ENCODE measurements at regions not wholly inside any gene's neighbourhood (a gene's known extent, or its start where the extent isn't known, plus 50 kb on each side); places are given as distances from the start of the nearest gene placed in this dataset.

DNA sequence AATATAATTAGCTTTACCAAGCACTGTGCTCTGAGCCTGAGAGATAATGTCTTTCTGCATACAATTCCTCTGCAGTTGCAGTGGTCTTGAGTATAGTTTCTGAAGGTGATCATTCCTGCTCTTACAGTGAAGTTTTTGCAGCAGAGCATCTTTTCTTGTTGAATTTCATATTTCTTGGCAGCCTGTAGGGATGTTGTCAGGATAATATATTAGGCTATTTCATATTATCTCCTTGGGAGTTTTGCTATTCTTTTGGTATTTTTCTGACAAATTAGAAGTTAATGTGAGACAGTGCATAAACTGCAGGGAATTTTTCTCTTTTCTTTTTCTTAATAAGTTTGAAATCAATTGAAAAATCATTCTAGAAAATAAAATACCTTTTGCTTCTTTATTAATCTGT lies 1502.6 kb upstream of the FLRT2 start:
- no peak for TF ChIP-seq POLR2AphosphoS5 (IDR thresholded peaks at IDR 0.05)
- TF ChIP-seq EP300 (IDR thresholded peaks at IDR 0.05; ENCODE audit: low read depth), result no peak
- no peak for TF ChIP-seq POLR2A (IDR thresholded peaks at IDR 0.05)
- TF ChIP-seq, protein P1, sequence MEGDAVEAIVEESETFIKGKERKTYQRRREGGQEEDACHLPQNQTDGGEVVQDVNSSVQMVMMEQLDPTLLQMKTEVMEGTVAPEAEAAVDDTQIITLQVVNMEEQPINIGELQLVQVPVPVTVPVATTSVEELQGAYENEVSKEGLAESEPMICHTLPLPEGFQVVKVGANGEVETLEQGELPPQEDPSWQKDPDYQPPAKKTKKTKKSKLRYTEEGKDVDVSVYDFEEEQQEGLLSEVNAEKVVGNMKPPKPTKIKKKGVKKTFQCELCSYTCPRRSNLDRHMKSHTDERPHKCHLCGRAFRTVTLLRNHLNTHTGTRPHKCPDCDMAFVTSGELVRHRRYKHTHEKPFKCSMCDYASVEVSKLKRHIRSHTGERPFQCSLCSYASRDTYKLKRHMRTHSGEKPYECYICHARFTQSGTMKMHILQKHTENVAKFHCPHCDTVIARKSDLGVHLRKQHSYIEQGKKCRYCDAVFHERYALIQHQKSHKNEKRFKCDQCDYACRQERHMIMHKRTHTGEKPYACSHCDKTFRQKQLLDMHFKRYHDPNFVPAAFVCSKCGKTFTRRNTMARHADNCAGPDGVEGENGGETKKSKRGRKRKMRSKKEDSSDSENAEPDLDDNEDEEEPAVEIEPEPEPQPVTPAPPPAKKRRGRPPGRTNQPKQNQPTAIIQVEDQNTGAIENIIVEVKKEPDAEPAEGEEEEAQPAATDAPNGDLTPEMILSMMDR (IDR thresholded peaks at IDR 0.05), result no peak
- no peak for DNase-seq
- H3K9me3 ChIP-seq, result no peaks in the 10 kb centered on the region
- H3K27ac ChIP-seq, result no peak overlapping the region
- H3K4me1 ChIP-seq, result no peaks in the 10 kb centered on the region
- no peak overlapping the region for H3K4me3 ChIP-seq
- H3K36me3 ChIP-seq, result no peaks in the 10 kb centered on the region
- intact Hi-C loops (cut with DNase I; ENCODE audit: low total_unique reads), result no loop called here
- in situ Hi-C loops (cut with MboI; ENCODE audit: low pct_ligation_motif_present in 1 of 4, low pct_unique_long_range_greater_than_20kb in 1 of 4, low sequenced_read_pairs in 3 of 4), result no loop called here
- no peaks in the 10 kb centered on the region for H3K27me3 ChIP-seq

DNA sequence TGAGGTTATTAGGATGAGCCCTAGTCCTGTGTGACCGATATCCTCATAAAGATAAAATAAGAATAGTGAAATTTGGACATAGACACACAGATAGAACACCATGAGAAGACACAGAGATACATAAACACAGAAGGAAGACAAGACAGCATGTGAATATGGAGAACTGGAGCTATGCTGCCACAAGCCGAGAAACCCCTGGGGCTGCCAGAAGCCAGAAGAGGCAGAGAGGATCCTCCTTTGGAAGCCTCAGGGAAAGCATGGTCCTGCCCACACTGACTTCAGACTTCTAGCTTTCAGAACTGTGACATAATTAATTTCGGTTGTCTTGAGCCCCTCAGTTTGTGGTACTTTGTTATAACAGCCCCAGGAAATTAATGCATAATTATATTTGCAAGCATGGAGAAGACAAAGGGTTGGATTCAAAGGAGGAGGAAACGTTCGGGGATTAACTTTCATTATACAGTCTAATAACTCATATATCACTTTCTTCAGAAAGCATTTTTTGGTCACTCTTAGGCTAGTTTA lies 1501.8 kb upstream of the FLRT2 start:
- in situ Hi-C loops (cut with MboI; ENCODE audit: low pct_ligation_motif_present in 1 of 4, low pct_unique_long_range_greater_than_20kb in 1 of 4, low sequenced_read_pairs in 3 of 4), result no loop called here
- H3K9me3 ChIP-seq, result peaks cover 0 to 2% of the 10 kb centered on the region in 2 donors

DNA sequence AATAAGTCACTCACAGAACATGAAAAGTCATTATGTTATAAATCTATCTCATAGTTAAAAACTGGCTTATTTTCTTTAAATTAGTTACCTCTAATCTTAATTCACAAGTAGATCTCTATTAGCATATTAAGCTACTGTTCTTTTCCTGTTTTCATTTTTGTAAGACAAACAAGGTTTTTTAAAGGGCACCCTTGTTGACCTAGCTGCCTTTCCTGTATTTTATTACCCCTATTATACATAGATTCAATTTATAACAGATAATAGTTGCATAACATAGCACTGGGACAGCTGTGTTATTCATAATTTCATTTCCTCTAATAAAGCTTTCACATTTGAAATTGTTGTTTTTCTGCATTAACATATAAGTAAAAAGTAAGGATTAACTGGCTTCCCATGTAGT lies 1500.7 kb upstream of the FLRT2 start:
- H3K36me3 ChIP-seq, result no peaks in the 10 kb centered on the region
- no peaks in the 10 kb centered on the region for H3K27me3 ChIP-seq
- peaks cover 0 to 4% of the 10 kb centered on the region in 2 donors for H3K9me3 ChIP-seq
- no peak overlapping the region for H3K4me3 ChIP-seq
- in situ Hi-C loops (cut with MboI; ENCODE audit: low pct_ligation_motif_present in 1 of 4, low pct_unique_long_range_greater_than_20kb in 1 of 4, low sequenced_read_pairs in 3 of 4), result no loop called here
- TF ChIP-seq, protein P1 (IDR thresholded peaks at IDR 0.05), result no peak
- no peak for TF ChIP-seq POLR2AphosphoS5 (IDR thresholded peaks at IDR 0.05)
- no peak for TF ChIP-seq POLR2A (IDR thresholded peaks at IDR 0.05)
- TF ChIP-seq EP300 (IDR thresholded peaks at IDR 0.05; ENCODE audit: low read depth), result no peak
- DNase-seq, result no peak
- H3K4me1 ChIP-seq, result no peaks in the 10 kb centered on the region
- H3K27ac ChIP-seq, result no peak overlapping the region
- intact Hi-C loops (cut with DNase I; ENCODE audit: low total_unique reads), result no loop called here

More for the DNA sequence above, 1501.8 kb upstream of the FLRT2 start:
- H3K27ac ChIP-seq, result no peak overlapping the region
- intact Hi-C loops (cut with DNase I; ENCODE audit: low total_unique reads), result no loop called here
- TF ChIP-seq POLR2AphosphoS5 (IDR thresholded peaks at IDR 0.05) (no peak), EP300 (IDR thresholded peaks at IDR 0.05; ENCODE audit: low read depth) (no peak), POLR2A (IDR thresholded peaks at IDR 0.05) (no peak)
- TF ChIP-seq, protein P1 (IDR thresholded peaks at IDR 0.05), result no peak
- DNase-seq, result no peak
- H3K27me3 ChIP-seq, result no peaks in the 10 kb centered on the region
- no peaks in the 10 kb centered on the region for H3K36me3 ChIP-seq
- 75 to 76% methylated on average over 4 to 5 of the region's 5 CpGs for WGBS, 2 donors (ENCODE audit: low coverage in 1 of 2)
- no peak overlapping the region for H3K4me3 ChIP-seq
- no peaks in the 10 kb centered on the region for H3K4me1 ChIP-seq

DNA sequence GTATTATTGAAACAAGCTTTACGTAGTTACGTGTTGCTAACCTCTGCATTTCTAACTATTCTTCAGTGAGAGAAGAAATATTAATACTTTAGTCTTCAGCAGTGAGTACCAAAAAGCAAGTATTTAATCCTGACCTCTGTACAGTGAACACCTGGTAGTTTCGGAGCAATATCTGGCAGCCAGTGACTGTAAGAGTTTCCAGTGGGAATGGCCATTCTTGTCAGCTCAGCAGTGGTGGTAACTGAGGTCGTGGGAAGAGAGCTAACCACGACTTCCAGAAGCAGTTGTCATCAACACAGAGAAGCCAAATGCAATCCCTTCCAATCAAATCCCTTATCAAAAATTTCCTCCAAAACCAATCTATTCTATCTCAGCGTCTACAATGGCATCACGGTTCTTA lies 1500.2 kb upstream of the FLRT2 start:
- H3K4me1 ChIP-seq, result no peaks in the 10 kb centered on the region
- in situ Hi-C loops (cut with MboI; ENCODE audit: low pct_ligation_motif_present in 1 of 4, low pct_unique_long_range_greater_than_20kb in 1 of 4, low sequenced_read_pairs in 3 of 4), result no loop called here
- 68 to 74% methylated on average over 5 to 7 of the region's 7 CpGs for WGBS, 2 donors (ENCODE audit: low coverage in 1 of 2)
- no peak overlapping the region for H3K4me3 ChIP-seq
- peaks cover 0 to 4% of the 10 kb centered on the region in 2 donors for H3K9me3 ChIP-seq
- TF ChIP-seq POLR2AphosphoS5 (IDR thresholded peaks at IDR 0.05), result no peak
- TF ChIP-seq EP300 (IDR thresholded peaks at IDR 0.05; ENCODE audit: low read depth), result no peak
- TF ChIP-seq POLR2A (IDR thresholded peaks at IDR 0.05), result no peak
- TF ChIP-seq, protein P1 (IDR thresholded peaks at IDR 0.05), result no peak
- intact Hi-C loops (cut with DNase I; ENCODE audit: low total_unique reads), result no loop called here
- H3K27ac ChIP-seq, result no peak overlapping the region
- H3K27me3 ChIP-seq, result no peaks in the 10 kb centered on the region
- no peaks in the 10 kb centered on the region for H3K36me3 ChIP-seq
- no peak for DNase-seq

All from transverse colon (tissue), 4 donors.